IMR-90 (cell line): ENCODE measurements at regions not wholly inside any gene's neighbourhood (a gene's known extent, or its start where the extent isn't known, plus 50 kb on each side); places are given as distances from the start of the nearest gene placed in this dataset.

ENCODE experiments used
- ATAC-seq: fragments of 200-7000 bp; cut with Tn5 transposase; 2 replicates; pipeline ENCODE4 v1.9.1; 2020; ENCODE audit warnings: low read depth, mild to moderate bottlenecking, moderate library complexity
- BruUV-seq: library from RNA; stranded (reverse); fragments of 400-500 nt; replicated peaks from 2 replicates; lab custom pipeline; 2021; lab: Mats Ljungman, UMichigan
- CTCF ChIA-PET: fragments of 300-600 bp; formaldehyde crosslinking; extraction: SDS; loops from one replicate; lab custom pipeline; 2021; ENCODE audit warnings: antibody characterized with exemption; lab: Yijun Ruan, JAX
- POLR2A ChIA-PET: fragments of 300-600 bp; sonication (Branson Sonifier 250); formaldehyde crosslinking; loops from one replicate; lab custom pipeline; 2022; ENCODE audit warnings: antibody characterized with exemption; ENCODE audit not compliant: unreplicated experiment; lab: Charles Lee
- DNase-seq: peaks from one replicate; pipeline ENCODE4 v3.0.0; 2013
- H2AFZ ChIP-seq: replicated peaks from 2 replicates; pipeline ENCODE3; 2013; ENCODE audit warnings: low read length, mild to moderate bottlenecking; ENCODE audit not compliant: poor library complexity
- H2AK5ac ChIP-seq: 2 replicates; pipeline ENCODE4 v1.6.1; 2013; ENCODE audit warnings: low read depth, low read length, inconsistent platforms
- H2AK9ac ChIP-seq: replicated peaks from 2 replicates; pipeline ENCODE3; 2013; ENCODE audit warnings: mild to moderate bottlenecking, low read depth, low read length, moderate library complexity; ENCODE audit not compliant: poor library complexity
- H2BK120ac ChIP-seq: 2 replicates; pipeline ENCODE4 v1.6.1; 2013; ENCODE audit warnings: low read depth, low read length, inconsistent platforms
- H2BK15ac ChIP-seq: 3 replicates; pipeline ENCODE4 v1.6.1; 2013; ENCODE audit warnings: low read depth, low read length, inconsistent platforms
- H2BK20ac ChIP-seq: 2 replicates; pipeline ENCODE4 v1.6.1; 2013; ENCODE audit warnings: low read depth, mild to moderate bottlenecking, inconsistent platforms, low read length, moderate library complexity
- H2BK5ac ChIP-seq: 2 replicates; pipeline ENCODE4 v1.6.1; 2013; ENCODE audit warnings: mild to moderate bottlenecking, low read depth, low read length, inconsistent platforms; ENCODE audit not compliant: poor library complexity, severe bottlenecking
- H3K14ac ChIP-seq: replicated peaks from 2 replicates; pipeline ENCODE4 v1.6.1; 2013; ENCODE audit warnings: low read depth, low read length, inconsistent platforms
- H3K18ac ChIP-seq: 2 replicates; pipeline ENCODE4 v1.6.1; 2013; ENCODE audit warnings: low read depth, low read length, control low read depth
- H3K23ac ChIP-seq: 2 replicates; pipeline ENCODE4 v1.6.1; 2013; ENCODE audit warnings: low read depth, low read length, inconsistent platforms
- H3K27ac ChIP-seq: 2 replicates; pipeline ENCODE4 v1.5.1; 2013; ENCODE audit warnings: mild to moderate bottlenecking, control low read depth, low read length; ENCODE audit not compliant: insufficient read depth
- H3K27me3 ChIP-seq: 2 replicates; pipeline ENCODE4 v1.6.1; 2013; ENCODE audit warnings: low read length; ENCODE audit not compliant: control insufficient read depth, insufficient read depth
- H3K36me3 ChIP-seq: 2 replicates; pipeline ENCODE4 v1.6.1; 2013; ENCODE audit warnings: low read length, mixed read lengths; ENCODE audit not compliant: control insufficient read depth, insufficient read depth
- H3K4ac ChIP-seq: 2 replicates; pipeline ENCODE4 v1.6.1; 2013; ENCODE audit warnings: low read depth, low read length, inconsistent platforms
- H3K4me1 ChIP-seq: 2 replicates; pipeline ENCODE4 v1.6.1; 2013; ENCODE audit warnings: low read length, mixed read lengths; ENCODE audit not compliant: control insufficient read depth, insufficient read depth
- H3K4me2 ChIP-seq: 2 replicates; pipeline ENCODE4 v1.6.1; 2013; ENCODE audit warnings: low read depth, mild to moderate bottlenecking, control low read depth, low read length, moderate library complexity
- H3K4me3 ChIP-seq: 2 replicates; pipeline ENCODE4 v1.5.1; 2013; ENCODE audit warnings: low read depth, mild to moderate bottlenecking, control low read depth, low read length, moderate library complexity; ENCODE audit not compliant: insufficient read depth
- H3K56ac ChIP-seq: 2 replicates; pipeline ENCODE4 v1.6.1; 2013; ENCODE audit warnings: low read length, inconsistent platforms; ENCODE audit not compliant: insufficient read depth; ENCODE audit errors: extremely low read depth
- H3K79me1 ChIP-seq, 2 experiments: 2 replicates each; pipeline ENCODE4 v1.6.1; 2013; ENCODE audit warnings: low read length in 2 of 2, inconsistent platforms in 1 of 2, low read depth in 1 of 2
- H3K9ac ChIP-seq: 2 replicates; pipeline ENCODE4 v1.6.1; 2013; ENCODE audit warnings: low read depth, low read length, control low read depth
- H3K9me1 ChIP-seq: 2 replicates; pipeline ENCODE4 v1.6.1; 2013; ENCODE audit warnings: low read length, inconsistent platforms; ENCODE audit not compliant: insufficient read depth
- H3K9me3 ChIP-seq: 2 replicates; pipeline ENCODE4 v1.6.1; 2013; ENCODE audit warnings: low read length; ENCODE audit not compliant: control insufficient read depth, insufficient read depth
- H4K20me1 ChIP-seq: 2 replicates; pipeline ENCODE4 v1.6.1; 2013; ENCODE audit warnings: low read length, inconsistent platforms; ENCODE audit not compliant: insufficient read depth
- H4K5ac ChIP-seq: 2 replicates; pipeline ENCODE4 v1.6.1; 2013; ENCODE audit warnings: mild to moderate bottlenecking, low read depth, low read length, control low read depth
- H4K8ac ChIP-seq, 2 experiments: 2 replicates each; pipeline ENCODE4 v1.6.1; 2013; ENCODE audit warnings: low read depth in 2 of 2, low read length in 2 of 2, control low read depth in 1 of 2, inconsistent platforms in 1 of 2
- H4K91ac ChIP-seq: 2 replicates; pipeline ENCODE4 v1.6.1; 2013; ENCODE audit warnings: low read depth, low read length, inconsistent platforms; ENCODE audit not compliant: insufficient read depth
- CEBPB ChIP-seq: IDR thresholded peaks from 2 replicates; pipeline ENCODE4 v1.6.1; 2012; ENCODE audit warnings: low read depth, low read length, improper control_type of control experiment
- CHD1 ChIP-seq: IDR thresholded peaks from 2 replicates; pipeline ENCODE4 v1.6.1; 2012; ENCODE audit warnings: low read depth, low read length, improper control_type of control experiment
- CTCF ChIP-seq: conservative IDR thresholded peaks from 2 replicates; pipeline ENCODE4 v1.5.1; 2012; ENCODE audit warnings: mild to moderate bottlenecking, low read depth, low read length, improper control_type of control experiment
- ELK1 ChIP-seq: fragments of 150-350 bp; IDR thresholded peaks from 2 replicates; pipeline ENCODE4 v1.6.1; 2016; ENCODE audit warnings: low read depth, mild to moderate bottlenecking, low read length, moderate library complexity, borderline replicate concordance
- FOS ChIP-seq: fragments of 150-350 bp; IDR thresholded peaks from 2 replicates; pipeline ENCODE4 v1.6.1; 2016; ENCODE audit warnings: low read depth, low read length
- MAFK ChIP-seq: IDR thresholded peaks from 2 replicates; pipeline ENCODE4 v1.6.1; 2012; ENCODE audit warnings: low read depth, low read length, improper control_type of control experiment
- MAZ ChIP-seq: IDR thresholded peaks from 2 replicates; pipeline ENCODE4 v1.6.1; 2012; ENCODE audit warnings: low read depth, mild to moderate bottlenecking, low read length, improper control_type of control experiment, moderate library complexity, borderline replicate concordance
- MXI1 ChIP-seq: IDR thresholded peaks from 2 replicates; pipeline ENCODE4 v1.6.1; 2012; ENCODE audit warnings: low read depth, mild to moderate bottlenecking, low read length, moderate library complexity, borderline replicate concordance
- NFE2L2 ChIP-seq: fragments of 150-350 bp; IDR thresholded peaks from 2 replicates; pipeline ENCODE4 v1.6.1; 2016; ENCODE audit warnings: low read depth, mild to moderate bottlenecking, low read length
- POLR2A ChIP-seq: IDR thresholded peaks from 2 replicates; pipeline ENCODE4 v1.6.1; 2012; ENCODE audit warnings: mild to moderate bottlenecking, low read depth, low read length
- RAD21 ChIP-seq: IDR thresholded peaks from 2 replicates; pipeline ENCODE4 v1.6.1; 2012; ENCODE audit warnings: low read length, improper control_type of control experiment
- RFX5 ChIP-seq: IDR thresholded peaks from 2 replicates; pipeline ENCODE4 v1.8.0; 2012; ENCODE audit warnings: low read depth, mild to moderate bottlenecking, low read length, moderate library complexity
- WGBS, 2 experiments: methylation state at CpG; one replicate each; pipeline versions ENCODE4 v1.1.5 to v1.1.7; 2013; ENCODE audit warnings: missing lambda C conversion rate in 2 of 2; ENCODE audit not compliant: insufficient read length in 1 of 2; ENCODE audit errors: extremely low coverage in 2 of 2; 5-methylcytosine and 5-hydroxymethylcytosine counted together
- dilution Hi-C: fragments of 300-500 bp; cut with HindIII; formaldehyde crosslinking; loops from one replicate; pipeline ENCODE4 v1.14.3; 2018; ENCODE audit warnings: low sequenced_read_pairs; ENCODE audit not compliant: unreplicated experiment
- in situ Hi-C: fragments of 300-500 bp; cut with MboI; formaldehyde crosslinking; loops from 3 replicates; pipeline ENCODE4 v1.14.3; 2019; ENCODE audit warnings: low sequenced_read_pairs, inconsistent platforms, mixed read lengths
- intact Hi-C: fragments of 100-400 bp; cut with micrococcal nuclease; formaldehyde crosslinking; loops from 2 replicates; pipeline ENCODE4 v1.10.0; 2022

- H2BK120ac ChIP-seq, result no peak overlapping the region
- no TSS peak for BruUV-seq
- WGBS, 2 experiments, result no CpG with 5 or more reads among the region's 1 CpG
Measured at GRCh38 chr15:95113041-95113440, 881.7 kb downstream of the MCTP2 start.

More at GRCh38 chr15:95113041-95113440, 881.7 kb downstream of the MCTP2 start:
- H3K9ac ChIP-seq, result no peak overlapping the region
- DNase-seq, result no peak
- H3K4me2 ChIP-seq, result no peak overlapping the region
- H2BK15ac ChIP-seq, result no peak overlapping the region
- no peak overlapping the region for H3K18ac ChIP-seq
- no peaks in the 10 kb centered on the region for H4K20me1 ChIP-seq
- H3K23ac ChIP-seq, result no peak overlapping the region
- no peak overlapping the region for H3K4me3 ChIP-seq
- H3K4ac ChIP-seq, result no peak overlapping the region
- no peak for ATAC-seq
- H3K27ac ChIP-seq, result no peak overlapping the region
- CTCF ChIA-PET, result no interaction called here
- TF ChIP-seq MAZ, result no peak
- TF ChIP-seq RAD21, result no peak
- TF ChIP-seq NFE2L2, result no peak
- TF ChIP-seq CEBPB, result no peak
- no peak for TF ChIP-seq POLR2A
- TF ChIP-seq MXI1, result no peak
- TF ChIP-seq ELK1, result no peak
- TF ChIP-seq RFX5, result no peak
- TF ChIP-seq CHD1, result no peak
- TF ChIP-seq MAFK, result no peak
- TF ChIP-seq FOS, result no peak
- no peak for TF ChIP-seq CTCF
- no peak overlapping the region for H4K5ac ChIP-seq
- no peaks in the 10 kb centered on the region for H3K4me1 ChIP-seq
- no peak overlapping the region for H3K56ac ChIP-seq
- H4K91ac ChIP-seq, result no peak overlapping the region
- H3K9me3 ChIP-seq, result no peaks in the 10 kb centered on the region
- no peak overlapping the region for H2AFZ ChIP-seq
- no peaks in the 10 kb centered on the region for H3K36me3 ChIP-seq
- no peak overlapping the region for H4K8ac ChIP-seq
- no peak overlapping the region for H2BK5ac ChIP-seq
- no peaks in the 10 kb centered on the region for H3K9me1 ChIP-seq
- in situ Hi-C loops, result no loop called here
- POLR2A ChIA-PET, result no interaction called here
- no peaks in the 10 kb centered on the region for H3K79me1 ChIP-seq
- H2AK5ac ChIP-seq, result no peak overlapping the region
- H3K14ac ChIP-seq, result no peak overlapping the region
- dilution Hi-C loops, result no loop called here
- no peak overlapping the region for H2BK20ac ChIP-seq
- H2AK9ac ChIP-seq, result no peak overlapping the region
- no peaks in the 10 kb centered on the region for H3K27me3 ChIP-seq
- intact Hi-C loops, result no loop called here
